ENCODE measurements at regions not wholly inside any gene's neighbourhood (a gene's known extent, or its start where the extent isn't known, plus 50 kb on each side); places are given as distances from the start of the nearest gene placed in this dataset.
"Not testable (repeated sequence)": the region's sequence is repeated elsewhere in the genome, so short reads cannot be mapped to it uniquely, and the experiment has no call there.

- TF ChIP-seq MYC (CRISPR knock-in tag; IDR thresholded peaks at IDR 0.05; ENCODE audit: borderline replicate concordance); JUN (CRISPR knock-in tag; IDR thresholded peaks at IDR 0.05); KLF11 (CRISPR knock-in tag; IDR thresholded peaks at IDR 0.05); ELF1 (CRISPR knock-in tag; IDR thresholded peaks at IDR 0.05); JDP2 (CRISPR knock-in tag; IDR thresholded peaks at IDR 0.05; ENCODE audit: borderline replicate concordance); ZNF292 (CRISPR knock-in tag; IDR thresholded peaks at IDR 0.05; ENCODE audit: borderline replicate concordance, low read depth); ZNF335 (CRISPR knock-in tag; IDR thresholded peaks at IDR 0.05); ZNF713 (CRISPR knock-in tag; IDR thresholded peaks at IDR 0.05): not testable (repeated sequence)
- TF ChIP-seq, protein P1, sequence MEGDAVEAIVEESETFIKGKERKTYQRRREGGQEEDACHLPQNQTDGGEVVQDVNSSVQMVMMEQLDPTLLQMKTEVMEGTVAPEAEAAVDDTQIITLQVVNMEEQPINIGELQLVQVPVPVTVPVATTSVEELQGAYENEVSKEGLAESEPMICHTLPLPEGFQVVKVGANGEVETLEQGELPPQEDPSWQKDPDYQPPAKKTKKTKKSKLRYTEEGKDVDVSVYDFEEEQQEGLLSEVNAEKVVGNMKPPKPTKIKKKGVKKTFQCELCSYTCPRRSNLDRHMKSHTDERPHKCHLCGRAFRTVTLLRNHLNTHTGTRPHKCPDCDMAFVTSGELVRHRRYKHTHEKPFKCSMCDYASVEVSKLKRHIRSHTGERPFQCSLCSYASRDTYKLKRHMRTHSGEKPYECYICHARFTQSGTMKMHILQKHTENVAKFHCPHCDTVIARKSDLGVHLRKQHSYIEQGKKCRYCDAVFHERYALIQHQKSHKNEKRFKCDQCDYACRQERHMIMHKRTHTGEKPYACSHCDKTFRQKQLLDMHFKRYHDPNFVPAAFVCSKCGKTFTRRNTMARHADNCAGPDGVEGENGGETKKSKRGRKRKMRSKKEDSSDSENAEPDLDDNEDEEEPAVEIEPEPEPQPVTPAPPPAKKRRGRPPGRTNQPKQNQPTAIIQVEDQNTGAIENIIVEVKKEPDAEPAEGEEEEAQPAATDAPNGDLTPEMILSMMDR (CRISPR knock-in tag; IDR thresholded peaks at IDR 0.05), result not testable (repeated sequence)
- TF ChIP-seq, protein P2, sequence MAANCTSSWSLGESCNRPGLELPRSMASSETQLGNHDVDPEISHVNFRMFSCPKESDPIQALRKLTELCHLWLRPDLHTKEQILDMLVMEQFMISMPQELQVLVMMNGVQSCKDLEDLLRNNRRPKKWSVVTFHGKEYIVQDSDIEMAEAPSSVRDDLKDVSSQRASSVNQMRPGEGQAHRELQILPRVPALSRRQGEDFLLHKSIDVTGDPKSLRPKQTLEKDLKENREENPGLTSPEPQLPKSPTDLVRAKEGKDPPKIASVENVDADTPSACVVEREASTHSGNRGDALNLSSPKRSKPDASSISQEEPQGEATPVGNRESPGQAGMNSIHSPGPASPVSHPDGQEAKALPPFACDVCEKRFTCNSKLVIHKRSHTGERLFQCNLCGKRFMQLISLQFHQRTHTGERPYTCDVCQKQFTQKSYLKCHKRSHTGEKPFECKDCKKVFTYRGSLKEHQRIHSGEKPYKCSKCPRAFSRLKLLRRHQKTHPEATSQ (CRISPR knock-in tag; IDR thresholded peaks at IDR 0.05; ENCODE audit: borderline replicate concordance), result not testable (repeated sequence)
- TF ChIP-seq, protein P3, sequence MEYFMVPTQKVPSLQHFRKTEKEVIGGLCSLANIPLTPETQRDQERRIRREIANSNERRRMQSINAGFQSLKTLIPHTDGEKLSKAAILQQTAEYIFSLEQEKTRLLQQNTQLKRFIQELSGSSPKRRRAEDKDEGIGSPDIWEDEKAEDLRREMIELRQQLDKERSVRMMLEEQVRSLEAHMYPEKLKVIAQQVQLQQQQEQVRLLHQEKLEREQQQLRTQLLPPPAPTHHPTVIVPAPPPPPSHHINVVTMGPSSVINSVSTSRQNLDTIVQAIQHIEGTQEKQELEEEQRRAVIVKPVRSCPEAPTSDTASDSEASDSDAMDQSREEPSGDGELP (IDR thresholded peaks at IDR 0.05; ENCODE audit: borderline replicate concordance, low read depth), result not testable (repeated sequence)
Measured at GRCh38 chr9:95568735-95569134, 52.0 kb upstream of the PTCH1 start.

Measured in HepG2 (cell line).